ENCODE measurements at regions not wholly inside any gene's neighbourhood (a gene's known extent, or its start where the extent isn't known, plus 50 kb on each side); places are given as distances from the start of the nearest gene placed in this dataset.

DNA sequence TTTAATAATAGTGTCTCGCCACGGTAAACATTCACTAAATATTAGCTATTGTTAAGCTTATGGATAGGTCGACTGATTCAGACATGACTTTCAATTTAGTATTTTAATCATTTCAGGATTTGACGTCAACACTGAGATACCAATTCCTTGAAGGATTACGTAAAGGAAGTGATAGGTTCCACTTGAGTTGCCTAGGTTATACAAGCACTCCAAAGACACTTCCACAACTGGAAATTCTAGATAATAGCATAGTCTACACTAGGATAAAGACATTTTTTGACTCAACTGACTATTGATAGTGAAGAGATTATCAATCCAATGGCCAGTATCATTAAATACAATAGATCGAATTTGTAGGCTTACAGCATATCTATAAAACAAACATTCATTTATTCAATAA is 63.9 kb upstream of the NHSL1 start:
- Histone ChIP-seq H3K36me3 (ENCODE audit: control insufficient read depth in 4 of 4, insufficient read depth in 3 of 4, low read depth in 1 of 4, low read length in 3 of 4) (no peaks in the 10 kb centered on the region), H3K27me3 (ENCODE audit: control insufficient read depth in 4 of 4, insufficient read depth in 4 of 4, low read length in 3 of 4) (no peaks in the 10 kb centered on the region), H3K4me1 (ENCODE audit: control insufficient read depth in 4 of 4, insufficient read depth in 4 of 4, low read length in 3 of 4) (peaks cover 3 to 23% (median 8%) of the 10 kb centered on the region in 4 donors), H3K4me3 (ENCODE audit: low read depth in 1 of 3, low read length in 3 of 3) (no peak overlapping the region), H3K9me3 (ENCODE audit: control insufficient read depth in 4 of 4, low read length in 3 of 4) (no peaks in the 10 kb centered on the region), H3K27ac (ENCODE audit: low read depth in 1 of 2, low read length in 2 of 2) (no peak overlapping the region), H3K9ac (ENCODE audit: low read depth in 1 of 2, low read length in 2 of 2) (no peak overlapping the region)
- TF ChIP-seq, protein P1, sequence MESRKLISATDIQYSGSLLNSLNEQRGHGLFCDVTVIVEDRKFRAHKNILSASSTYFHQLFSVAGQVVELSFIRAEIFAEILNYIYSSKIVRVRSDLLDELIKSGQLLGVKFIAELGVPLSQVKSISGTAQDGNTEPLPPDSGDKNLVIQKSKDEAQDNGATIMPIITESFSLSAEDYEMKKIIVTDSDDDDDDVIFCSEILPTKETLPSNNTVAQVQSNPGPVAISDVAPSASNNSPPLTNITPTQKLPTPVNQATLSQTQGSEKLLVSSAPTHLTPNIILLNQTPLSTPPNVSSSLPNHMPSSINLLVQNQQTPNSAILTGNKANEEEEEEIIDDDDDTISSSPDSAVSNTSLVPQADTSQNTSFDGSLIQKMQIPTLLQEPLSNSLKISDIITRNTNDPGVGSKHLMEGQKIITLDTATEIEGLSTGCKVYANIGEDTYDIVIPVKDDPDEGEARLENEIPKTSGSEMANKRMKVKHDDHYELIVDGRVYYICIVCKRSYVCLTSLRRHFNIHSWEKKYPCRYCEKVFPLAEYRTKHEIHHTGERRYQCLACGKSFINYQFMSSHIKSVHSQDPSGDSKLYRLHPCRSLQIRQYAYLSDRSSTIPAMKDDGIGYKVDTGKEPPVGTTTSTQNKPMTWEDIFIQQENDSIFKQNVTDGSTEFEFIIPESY (IDR thresholded peaks at IDR 0.05): no peak
- TF ChIP-seq FOXA1 (IDR thresholded peaks at IDR 0.05) (no peak), EGR1 (IDR thresholded peaks at IDR 0.05; ENCODE audit: low read depth in 2 of 2) (no peak), HNF4A (conservative IDR thresholded peaks at IDR 0.05) (no peak), RAD21 (IDR thresholded peaks at IDR 0.05) (no peak), FOXA2 (IDR thresholded peaks at IDR 0.05) (no peak), NR2F2 (IDR thresholded peaks at IDR 0.05) (no peak), JUND (IDR thresholded peaks at IDR 0.05) (no peak), TAF1 (conservative IDR thresholded peaks at IDR 0.05) (no peak), SP1 (IDR thresholded peaks at IDR 0.05) (no peak)
- TF ChIP-seq, protein P2, sequence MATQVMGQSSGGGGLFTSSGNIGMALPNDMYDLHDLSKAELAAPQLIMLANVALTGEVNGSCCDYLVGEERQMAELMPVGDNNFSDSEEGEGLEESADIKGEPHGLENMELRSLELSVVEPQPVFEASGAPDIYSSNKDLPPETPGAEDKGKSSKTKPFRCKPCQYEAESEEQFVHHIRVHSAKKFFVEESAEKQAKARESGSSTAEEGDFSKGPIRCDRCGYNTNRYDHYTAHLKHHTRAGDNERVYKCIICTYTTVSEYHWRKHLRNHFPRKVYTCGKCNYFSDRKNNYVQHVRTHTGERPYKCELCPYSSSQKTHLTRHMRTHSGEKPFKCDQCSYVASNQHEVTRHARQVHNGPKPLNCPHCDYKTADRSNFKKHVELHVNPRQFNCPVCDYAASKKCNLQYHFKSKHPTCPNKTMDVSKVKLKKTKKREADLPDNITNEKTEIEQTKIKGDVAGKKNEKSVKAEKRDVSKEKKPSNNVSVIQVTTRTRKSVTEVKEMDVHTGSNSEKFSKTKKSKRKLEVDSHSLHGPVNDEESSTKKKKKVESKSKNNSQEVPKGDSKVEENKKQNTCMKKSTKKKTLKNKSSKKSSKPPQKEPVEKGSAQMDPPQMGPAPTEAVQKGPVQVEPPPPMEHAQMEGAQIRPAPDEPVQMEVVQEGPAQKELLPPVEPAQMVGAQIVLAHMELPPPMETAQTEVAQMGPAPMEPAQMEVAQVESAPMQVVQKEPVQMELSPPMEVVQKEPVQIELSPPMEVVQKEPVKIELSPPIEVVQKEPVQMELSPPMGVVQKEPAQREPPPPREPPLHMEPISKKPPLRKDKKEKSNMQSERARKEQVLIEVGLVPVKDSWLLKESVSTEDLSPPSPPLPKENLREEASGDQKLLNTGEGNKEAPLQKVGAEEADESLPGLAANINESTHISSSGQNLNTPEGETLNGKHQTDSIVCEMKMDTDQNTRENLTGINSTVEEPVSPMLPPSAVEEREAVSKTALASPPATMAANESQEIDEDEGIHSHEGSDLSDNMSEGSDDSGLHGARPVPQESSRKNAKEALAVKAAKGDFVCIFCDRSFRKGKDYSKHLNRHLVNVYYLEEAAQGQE (IDR thresholded peaks at IDR 0.05): no peak
- TF ChIP-seq, protein P3, sequence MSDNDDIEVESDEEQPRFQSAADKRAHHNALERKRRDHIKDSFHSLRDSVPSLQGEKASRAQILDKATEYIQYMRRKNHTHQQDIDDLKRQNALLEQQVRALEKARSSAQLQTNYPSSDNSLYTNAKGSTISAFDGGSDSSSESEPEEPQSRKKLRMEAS (IDR thresholded peaks at IDR 0.05): no peak
- TF ChIP-seq, protein P4, sequence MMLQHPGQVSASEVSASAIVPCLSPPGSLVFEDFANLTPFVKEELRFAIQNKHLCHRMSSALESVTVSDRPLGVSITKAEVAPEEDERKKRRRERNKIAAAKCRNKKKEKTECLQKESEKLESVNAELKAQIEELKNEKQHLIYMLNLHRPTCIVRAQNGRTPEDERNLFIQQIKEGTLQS (IDR thresholded peaks at IDR 0.05): no peak
- TF ChIP-seq, protein P5, sequence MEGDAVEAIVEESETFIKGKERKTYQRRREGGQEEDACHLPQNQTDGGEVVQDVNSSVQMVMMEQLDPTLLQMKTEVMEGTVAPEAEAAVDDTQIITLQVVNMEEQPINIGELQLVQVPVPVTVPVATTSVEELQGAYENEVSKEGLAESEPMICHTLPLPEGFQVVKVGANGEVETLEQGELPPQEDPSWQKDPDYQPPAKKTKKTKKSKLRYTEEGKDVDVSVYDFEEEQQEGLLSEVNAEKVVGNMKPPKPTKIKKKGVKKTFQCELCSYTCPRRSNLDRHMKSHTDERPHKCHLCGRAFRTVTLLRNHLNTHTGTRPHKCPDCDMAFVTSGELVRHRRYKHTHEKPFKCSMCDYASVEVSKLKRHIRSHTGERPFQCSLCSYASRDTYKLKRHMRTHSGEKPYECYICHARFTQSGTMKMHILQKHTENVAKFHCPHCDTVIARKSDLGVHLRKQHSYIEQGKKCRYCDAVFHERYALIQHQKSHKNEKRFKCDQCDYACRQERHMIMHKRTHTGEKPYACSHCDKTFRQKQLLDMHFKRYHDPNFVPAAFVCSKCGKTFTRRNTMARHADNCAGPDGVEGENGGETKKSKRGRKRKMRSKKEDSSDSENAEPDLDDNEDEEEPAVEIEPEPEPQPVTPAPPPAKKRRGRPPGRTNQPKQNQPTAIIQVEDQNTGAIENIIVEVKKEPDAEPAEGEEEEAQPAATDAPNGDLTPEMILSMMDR (IDR thresholded peaks at IDR 0.05; ENCODE audit: low read depth, low read length, missing input control): no peak
- 88% methylated on average over 6 of the region's 6 CpGs for WGBS
- no peak for DNase-seq (ENCODE audit: low spot score)

DNA sequence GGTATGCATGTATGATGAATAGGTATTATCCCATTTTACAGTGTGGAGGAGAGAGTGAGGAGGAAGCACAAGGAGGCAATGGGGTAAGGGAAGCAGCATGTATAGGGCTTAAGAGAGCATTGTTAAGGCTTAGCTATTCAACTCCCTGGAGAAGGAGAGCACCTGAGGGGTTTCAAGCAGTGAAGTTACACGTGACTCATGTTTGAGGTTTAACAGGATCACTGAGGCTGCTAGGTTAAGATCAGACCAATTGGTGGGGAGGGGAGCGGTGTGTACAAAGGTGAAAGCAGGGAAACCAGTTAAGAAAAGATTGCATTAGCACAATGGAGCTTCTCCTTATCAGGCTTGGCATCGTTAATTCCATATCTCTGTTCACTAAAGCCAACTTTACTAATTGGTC is 64.4 kb upstream of the NHSL1 start:
- Histone ChIP-seq H3K27ac (ENCODE audit: low read depth in 1 of 2, low read length in 2 of 2) (no peak overlapping the region), H3K9me3 (ENCODE audit: control insufficient read depth in 4 of 4, low read length in 3 of 4) (no peaks in the 10 kb centered on the region), H3K9ac (ENCODE audit: low read depth in 1 of 2, low read length in 2 of 2) (no peak overlapping the region), H3K27me3 (ENCODE audit: control insufficient read depth in 4 of 4, insufficient read depth in 4 of 4, low read length in 3 of 4) (no peaks in the 10 kb centered on the region), H3K36me3 (ENCODE audit: control insufficient read depth in 4 of 4, insufficient read depth in 3 of 4, low read depth in 1 of 4, low read length in 3 of 4) (no peaks in the 10 kb centered on the region), H3K4me1 (ENCODE audit: control insufficient read depth in 4 of 4, insufficient read depth in 4 of 4, low read length in 3 of 4) (peaks cover 3 to 23% (median 8%) of the 10 kb centered on the region in 4 donors), H3K4me3 (ENCODE audit: low read depth in 1 of 3, low read length in 3 of 3) (no peak overlapping the region)
- WGBS: 82% methylated on average over 3 of the region's 3 CpGs
- no peak for TF ChIP-seq NR2F2 (IDR thresholded peaks at IDR 0.05)
- TF ChIP-seq RAD21 (IDR thresholded peaks at IDR 0.05): no peak
- TF ChIP-seq HNF4A (conservative IDR thresholded peaks at IDR 0.05): no peak
- TF ChIP-seq TAF1 (conservative IDR thresholded peaks at IDR 0.05): no peak
- DNase-seq (ENCODE audit: low spot score): no peak
